K562 (cell line): ENCODE measurements at regions not wholly inside any gene's neighbourhood (a gene's known extent, or its start where the extent isn't known, plus 50 kb on each side); places are given as distances from the start of the nearest gene placed in this dataset.

ENCODE experiments used
- ATAC-seq: fragments of 200-7000 bp; cut with Tn5 transposase; 3 replicates; pipeline ENCODE4 v1.9.1; 2020; ENCODE audit warnings: moderate library complexity
- BruUV-seq: library from RNA; stranded (reverse); fragments of 400-500 nt; replicated peaks from 2 replicates; lab custom pipeline; 2021; lab: Mats Ljungman, UMichigan
- CTCF ChIA-PET: fragments of 300-600 bp; formaldehyde crosslinking; extraction: SDS; loops from one replicate; lab custom pipeline; 2021; ENCODE audit warnings: low intra/inter-chr PET ratio; lab: Yijun Ruan, JAX
- POLR2A ChIA-PET: fragments of 300-600, 350-650 bp; sonication (Branson Sonifier 250); formaldehyde crosslinking; extraction: SDS; loops from one replicate; lab custom pipeline; 2021; ENCODE audit warnings: antibody characterized with exemption, inconsistent platforms; lab: Yijun Ruan, JAX
- DNase-seq, 4 experiments: peaks; one replicate each; pipeline versions ENCODE4 v3.0.0 to v3.0.0-alpha.2; 2011 to 2018; ENCODE audit warnings: low spot score in 3 of 4, mixed read lengths in 3 of 4; ENCODE audit errors: extremely low read depth in 1 of 4
- FAIRE-seq: peaks from 2 replicates; lab custom pipeline; 2011; peaks lifted over from hg19 to GRCh38; lab: Jason Lieb, UNC
- H2AFZ ChIP-seq: 2 replicates; pipeline ENCODE4 v1.6.0; 2011; ENCODE audit warnings: low read depth, low read length, control low read depth, inconsistent platforms
- H3K27ac ChIP-seq: fragments of 200-600 bp; 3 replicates; pipeline ENCODE4 v1.8.0; 2011; ENCODE audit warnings: low read depth, mild to moderate bottlenecking, control low read depth, inconsistent platforms, low read length, moderate library complexity, mixed read lengths; ENCODE audit errors: extremely low read depth
- H3K27me3 ChIP-seq, 2 experiments: fragments of 300-600 bp in 1 of 2; 2 replicates in 1 of 2; 3 replicates in 1 of 2; pipeline versions ENCODE4 v1.6.0 to v1.8.0; 2011; ENCODE audit warnings: inconsistent platforms in 2 of 2, low read length in 2 of 2, mild to moderate bottlenecking in 1 of 2, mixed read lengths in 1 of 2, moderate library complexity in 1 of 2; ENCODE audit not compliant: control insufficient read depth in 2 of 2, insufficient read depth in 2 of 2
- H3K36me3 ChIP-seq: fragments of 300-600 bp; 3 replicates; pipeline ENCODE4 v1.8.0; 2011; ENCODE audit warnings: mild to moderate bottlenecking, low read length, inconsistent platforms; ENCODE audit not compliant: control insufficient read depth, insufficient read depth
- H3K4me1 ChIP-seq, 2 experiments: fragments of 200-600 bp in 1 of 2; replicated peaks in 1 of 2; 2 replicates in 1 of 2; 3 replicates in 1 of 2; pipeline versions ENCODE4 v1.5.1 to v1.8.0; 2011; ENCODE audit warnings: inconsistent platforms in 2 of 2, low read length in 2 of 2, mild to moderate bottlenecking in 1 of 2, mixed read lengths in 1 of 2, moderate library complexity in 1 of 2; ENCODE audit not compliant: control insufficient read depth in 2 of 2, insufficient read depth in 2 of 2
- H3K4me2 ChIP-seq: 2 replicates; pipeline ENCODE4 v1.6.1; 2011; ENCODE audit warnings: low read length, control low read depth, inconsistent platforms, mixed read lengths; ENCODE audit not compliant: insufficient read depth
- H3K4me3 ChIP-seq: fragments of 200-600 bp; sonication (generic), shearing (Covaris generic); 2 replicates; pipeline ENCODE4 v1.5.1; 2016; ENCODE audit warnings: control low read depth, inconsistent platforms
- H3K79me2 ChIP-seq: fragments of 200-600 bp; 3 replicates; pipeline ENCODE4 v1.8.0; 2011; ENCODE audit warnings: low read length, inconsistent platforms; ENCODE audit not compliant: control insufficient read depth, insufficient read depth
- H3K9ac ChIP-seq, 2 experiments: 2 replicates each; pipeline versions ENCODE4 v1.6.0 to v1.6.1; 2011; ENCODE audit warnings: low read depth in 2 of 2, low read length in 2 of 2, control low read depth in 1 of 2, inconsistent platforms in 1 of 2, mild to moderate bottlenecking in 1 of 2, mixed read lengths in 1 of 2; ENCODE audit not compliant: insufficient read depth in 1 of 2
- H3K9me1 ChIP-seq: one replicate; pipeline ENCODE4 v1.6.0; 2011; ENCODE audit warnings: inconsistent platforms, mild to moderate bottlenecking, low read length, moderate library complexity; ENCODE audit not compliant: control insufficient read depth, insufficient read depth
- H3K9me3 ChIP-seq: replicated peaks from 2 replicates; pipeline ENCODE4 v1.5.1; 2011; ENCODE audit warnings: low read depth, low read length, inconsistent platforms; ENCODE audit not compliant: control insufficient read depth, insufficient read depth
- H4K20me1 ChIP-seq: replicated peaks from 2 replicates; pipeline ENCODE4 v1.6.1; 2011; ENCODE audit warnings: low read length, inconsistent platforms, mixed read lengths; ENCODE audit not compliant: control insufficient read depth, insufficient read depth
- ARNT ChIP-seq, 2 experiments: fragments of 450-650 bp; IDR thresholded peaks; 2 replicates each; pipeline ENCODE4 v1.6.1; 2016; ENCODE audit warnings: mild to moderate bottlenecking in 1 of 2
- BCL6 ChIP-seq: fragments of 250-450 bp; sonication (Bioruptor Pico); IDR thresholded peaks from 2 replicates; pipeline ENCODE4 v1.4.0; 2020
- FOXM1 ChIP-seq, 2 experiments: fragments of 450-650 bp in 1 of 2; sonication (generic) in 1 of 2; formaldehyde crosslinking in 1 of 2; IDR thresholded peaks; 2 replicates each; pipeline versions ENCODE4 v1.6.1 to v1.9.0; 2017 to 2022; ENCODE audit warnings: low read depth in 2 of 2, mild to moderate bottlenecking in 2 of 2, missing genetic modification reagents in 1 of 2, moderate library complexity in 1 of 2
- NCOA1 ChIP-seq: fragments of 450-650 bp; IDR thresholded peaks from 2 replicates; pipeline ENCODE4 v1.6.1; 2016; ENCODE audit warnings: low read depth
- RAD21 ChIP-seq, 2 experiments: fragments of 250-450 bp in 1 of 2; fragments of 450-650 bp in 1 of 2; sonication (Bioruptor Pico) in 1 of 2; formaldehyde crosslinking in 1 of 2; IDR thresholded peaks in 1 of 2; conservative IDR thresholded peaks in 1 of 2; 2 replicates each; pipeline versions ENCODE4 v1.4.0 to v1.8.0; 2020 to 2022; ENCODE audit warnings: mild to moderate bottlenecking in 2 of 2, moderate library complexity in 1 of 2
- SAP30 ChIP-seq: fragments of 200-600 bp; sonication (generic); IDR thresholded peaks from 2 replicates; pipeline ENCODE4 v1.6.1; 2012; ENCODE audit warnings: borderline replicate concordance, low read depth, mild to moderate bottlenecking, moderate library complexity, low read length, control low read depth, inconsistent platforms; ENCODE audit not compliant: insufficient read depth, poor library complexity, severe bottlenecking
- TAF7 ChIP-seq: fragments of 450-650 bp; IDR thresholded peaks from 2 replicates; pipeline ENCODE4 v1.6.1; 2016; ENCODE audit warnings: missing genetic modification characterization, missing compliant biosample characterization
- ZNF764 ChIP-seq: fragments of 250-450 bp; sonication (Bioruptor Pico); IDR thresholded peaks from 2 replicates; pipeline ENCODE4 v1.4.0; 2020; ENCODE audit warnings: low read depth, mild to moderate bottlenecking, moderate library complexity
- WGBS: fragments of 100-300 bp; shearing (Covaris generic); methylation state at CpG from one replicate; pipeline ENCODE4 v1.1.6; 2016; ENCODE audit warnings: low coverage, mixed read lengths; ENCODE audit not compliant: insufficient coverage; ENCODE audit errors: missing lambda C conversion rate; 5-methylcytosine and 5-hydroxymethylcytosine counted together
- in situ Hi-C: fragments of 300-500 bp; cut with MboI; formaldehyde crosslinking; loops from 4 replicates; pipeline ENCODE4 v1.15.0; 2018; ENCODE audit warnings: inconsistent platforms, mixed read lengths
- intact Hi-C: fragments of 100-400 bp; cut with micrococcal nuclease; formaldehyde crosslinking; loops from 2 replicates; pipeline ENCODE4 v1.14.2; 2022

DNA sequence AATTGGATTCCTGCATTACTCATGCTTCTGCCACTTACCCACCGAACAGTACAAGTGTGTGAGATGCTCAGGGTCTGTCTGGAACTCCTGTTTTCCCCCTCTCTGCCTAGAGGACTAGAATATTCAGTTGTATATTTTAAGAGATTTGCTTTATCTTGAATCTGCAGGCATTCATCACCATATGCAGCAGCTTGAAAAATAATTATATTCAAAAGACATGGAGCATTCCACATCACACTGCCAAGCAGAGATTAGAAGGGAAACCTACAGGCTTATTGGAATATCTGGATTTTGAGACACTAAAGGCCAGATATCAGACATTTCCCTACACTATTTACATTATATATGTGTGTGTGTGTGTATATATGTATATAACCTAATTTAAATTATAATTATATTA lies 382.8 kb upstream of the POM121L12 start:
- DNase-seq (no peak), FAIRE-seq (no peak), ATAC-seq (no peak)
- no peak overlapping the region for H3K4me2 ChIP-seq
- in situ Hi-C loops (no loop called here), intact Hi-C loops (no loop called here)
- WGBS, result 0% methylated on average over 1 of the region's 1 CpG
- no peaks in the 10 kb centered on the region for H4K20me1 ChIP-seq
- BruUV-seq, result no TSS peak
- TF ChIP-seq FOXM1 (IDR thresholded peaks at IDR 0.05; ENCODE audit: low read depth) (no peak), FOXM1 (CRISPR knock-in tag; IDR thresholded peaks at IDR 0.05; ENCODE audit: low read depth) (no peak), ZNF764 (CRISPR knock-in tag) (no peak), TAF7 (tag) (no peak), ARNT (IDR thresholded peaks at IDR 0.05) (no peak), SAP30 (no peak), RAD21 (CRISPR knock-in tag; conservative IDR thresholded peaks at IDR 0.05 in 1 of 2, IDR thresholded peaks at IDR 0.05 in 1 of 2) (no peak), BCL6 (CRISPR knock-in tag) (no peak), NCOA1 (no peak)
- no peaks in the 10 kb centered on the region for H3K79me2 ChIP-seq
- no peaks in the 10 kb centered on the region for H3K36me3 ChIP-seq
- no peaks in the 10 kb centered on the region for H3K4me1 ChIP-seq
- no peak overlapping the region for H3K27ac ChIP-seq
- no peaks in the 10 kb centered on the region for H3K9me1 ChIP-seq
- H3K9me3 ChIP-seq, result no peaks in the 10 kb centered on the region
- POLR2A ChIA-PET, result no interaction called here
- CTCF ChIA-PET, result no interaction called here
- H3K27me3 ChIP-seq, result no peaks in the 10 kb centered on the region
- H3K4me3 ChIP-seq, result no peak overlapping the region
- no peak overlapping the region for H3K9ac ChIP-seq
- H2AFZ ChIP-seq, result no peak overlapping the region
